GM18867 (cell line): ENCODE measurements at regions not wholly inside any gene's neighbourhood (a gene's known extent, or its start where the extent isn't known, plus 50 kb on each side); places are given as distances from the start of the nearest gene placed in this dataset.

Experiments
- ATAC-seq: cut with Tn5 transposase; IDR thresholded peaks from one replicate; pipeline ENCODE4 v1.9.1; 2021; ENCODE audit warnings: mild to moderate bottlenecking, moderate library complexity; ENCODE audit not compliant: unreplicated experiment

- ATAC-seq: no peak
Observed at GRCh38 chr7:11895337-11895736, 63.3 kb upstream of the THSD7A start.

DNA sequence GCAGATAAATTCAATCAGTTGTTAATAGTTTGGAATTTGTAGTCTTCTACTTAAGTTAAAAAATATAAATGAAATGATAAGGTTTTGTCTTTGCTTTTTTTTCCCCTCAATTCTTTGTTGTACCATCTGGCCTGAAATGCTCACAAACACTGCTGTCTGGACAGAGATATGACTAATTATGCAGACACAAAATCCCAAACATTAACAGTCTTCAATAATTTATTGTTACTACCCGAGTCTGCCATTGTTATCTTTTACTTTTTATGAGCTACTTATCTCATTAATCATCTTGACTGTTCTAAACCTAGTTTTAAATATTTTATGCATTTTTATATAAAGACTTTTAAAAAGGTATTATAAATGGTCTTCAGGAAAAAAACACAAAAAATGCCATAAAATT is 64.7 kb upstream of the THSD7A start:
- no peak for ATAC-seq

GRCh38 chr7:11899247-11899646 is 67.2 kb upstream of the THSD7A start:
- no peak for ATAC-seq

GRCh38 chr7:11910253-11910652 is 78.3 kb upstream of the THSD7A start:
- no peak for ATAC-seq

- no peak for ATAC-seq
Observed at GRCh38 chr7:11911900-11912299, 79.9 kb upstream of the THSD7A start.

DNA sequence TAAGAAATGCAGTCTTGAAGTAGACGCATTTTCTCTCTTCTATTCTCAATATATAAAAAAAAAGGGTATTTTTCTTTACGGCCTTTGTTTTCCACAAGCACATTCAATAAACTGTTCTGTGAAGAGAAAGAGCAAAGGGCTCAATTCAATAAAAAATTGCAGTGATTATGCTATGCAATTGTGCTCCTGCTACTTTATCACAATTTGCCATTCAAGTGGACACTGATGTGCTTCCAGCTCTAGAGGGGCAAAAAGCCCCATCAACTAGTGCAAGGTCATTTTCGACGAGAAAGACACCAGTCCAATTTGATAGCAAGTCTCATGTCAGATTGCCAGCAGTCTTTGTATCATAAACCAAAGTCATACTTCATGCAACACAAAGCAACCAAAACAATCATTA is 82.6 kb upstream of the THSD7A start:
- no peak for ATAC-seq

DNA sequence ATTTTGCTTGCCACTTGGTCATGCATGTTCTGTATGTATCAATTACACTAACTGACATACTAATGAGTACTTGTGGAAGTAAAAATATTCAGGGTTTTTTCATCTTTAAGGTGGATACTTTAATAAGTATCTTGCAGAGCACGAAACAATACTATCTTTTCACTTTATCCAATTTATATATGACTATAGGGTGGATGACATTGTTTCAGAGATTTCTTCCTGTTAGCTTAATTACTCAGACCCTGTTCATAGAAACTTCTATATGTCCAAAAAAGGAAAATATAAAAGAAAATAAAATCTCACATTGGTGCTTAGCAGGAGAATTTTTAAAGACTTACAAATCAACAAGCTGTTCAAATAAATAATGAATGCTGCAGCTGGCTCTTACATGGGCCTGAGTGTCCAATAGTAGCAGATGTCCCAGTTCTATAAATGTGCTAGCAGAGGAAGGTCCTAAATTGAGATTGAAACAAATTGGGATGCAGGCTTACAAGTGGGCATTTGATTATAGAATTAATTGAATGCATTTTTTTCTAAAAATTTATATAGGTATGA is 91.5 kb upstream of the THSD7A start:
- ATAC-seq: no peak

- ATAC-seq: no peak
Observed at GRCh38 chr7:11931307-11931706, 99.3 kb upstream of the THSD7A start.

DNA sequence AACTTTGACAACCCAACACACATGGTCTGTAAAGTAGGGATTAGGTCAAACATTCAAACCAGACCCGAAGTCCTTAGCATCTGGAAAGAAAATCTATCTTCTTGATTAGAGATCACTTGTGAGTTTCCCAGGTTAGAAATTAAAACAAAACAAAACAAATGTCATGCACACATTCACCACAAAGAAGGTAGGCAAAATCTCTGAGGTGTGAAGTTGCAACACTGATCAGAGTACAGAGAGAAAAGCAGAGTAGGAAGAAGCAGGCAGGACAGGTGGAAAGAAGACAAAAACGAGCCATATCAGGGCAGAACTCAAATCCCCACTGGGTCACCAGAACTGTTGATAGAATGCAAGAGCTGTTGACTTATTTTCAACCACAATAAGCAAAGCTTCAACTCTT is 102.8 kb upstream of the THSD7A start:
- ATAC-seq: no peak

DNA sequence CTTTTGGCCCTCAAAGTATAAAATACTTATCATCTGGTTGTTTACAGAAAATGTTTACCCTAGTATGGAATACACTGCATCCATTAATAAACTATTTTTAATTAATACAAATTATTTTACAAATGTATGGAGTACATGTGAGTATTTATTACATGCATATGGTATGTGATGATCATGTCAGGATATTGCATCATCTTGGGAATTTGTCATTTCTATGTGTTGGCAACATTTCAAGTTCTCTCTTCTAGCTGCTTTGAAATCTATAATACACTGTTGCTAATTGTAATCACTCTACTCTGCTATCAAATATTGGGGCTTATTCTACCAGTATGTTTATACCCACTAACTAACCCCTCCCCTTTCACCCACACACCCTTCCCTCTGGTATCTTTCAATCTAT is 103.9 kb upstream of the THSD7A start:
- no peak for ATAC-seq

GRCh38 chr7:11946794-11947193 is 114.8 kb upstream of the THSD7A start:
- ATAC-seq: no peak

DNA sequence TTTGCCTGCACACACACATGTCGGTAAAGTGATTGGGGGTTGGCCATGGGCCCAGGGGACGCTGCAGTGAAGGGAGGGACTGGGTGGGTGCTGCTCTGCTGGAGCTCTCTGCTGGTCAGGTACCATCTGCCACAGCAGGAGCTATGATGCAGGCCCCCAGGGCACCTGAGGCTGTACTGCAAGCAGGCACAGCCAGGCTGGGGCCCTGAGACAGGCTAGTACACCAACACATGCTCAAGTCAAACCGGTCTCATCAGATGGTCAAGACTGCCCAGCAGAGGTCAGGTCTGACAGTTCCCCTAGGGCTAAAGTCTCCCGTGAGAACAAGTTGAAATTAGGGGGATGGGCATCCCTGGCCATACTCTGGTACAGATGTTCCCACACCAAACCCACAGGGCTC is 118.3 kb upstream of the THSD7A start:
- ATAC-seq: no peak

DNA sequence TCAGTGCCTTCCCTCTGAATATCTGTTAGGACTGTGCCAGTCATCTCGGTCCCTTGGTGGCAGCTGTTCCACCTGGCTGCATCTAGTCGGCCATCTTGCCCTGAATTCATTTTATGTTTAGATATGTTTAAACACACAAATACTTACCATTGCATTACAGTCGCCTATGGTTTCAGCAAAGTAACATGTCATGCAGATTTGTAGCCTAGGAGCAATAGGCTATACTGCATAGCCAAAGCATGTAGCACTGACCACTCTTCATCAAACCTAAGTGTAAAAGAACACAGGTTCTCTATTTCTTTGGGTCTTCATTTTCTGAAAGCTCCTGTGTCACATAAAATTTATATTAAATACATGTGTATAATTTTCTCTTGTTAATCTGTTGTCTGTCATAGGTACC is 118.9 kb upstream of the THSD7A start:
- no peak for ATAC-seq

DNA sequence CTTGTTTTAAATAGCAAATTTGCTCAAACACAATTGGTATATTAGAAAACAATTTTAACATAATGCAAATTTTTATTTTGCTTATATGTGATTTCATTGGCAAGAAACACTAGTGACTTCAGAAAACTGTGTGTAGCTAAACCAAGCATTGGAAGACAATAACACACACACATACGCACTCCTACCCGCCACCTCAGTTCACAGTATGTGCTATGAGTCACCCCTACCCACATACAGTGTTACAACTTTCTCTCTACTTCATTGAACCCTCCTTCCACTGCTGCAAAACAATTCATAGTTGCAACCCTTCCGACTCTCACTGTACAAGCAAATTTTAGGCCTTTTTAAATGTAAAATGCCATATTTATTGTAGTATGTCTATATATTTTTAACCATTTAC is 119.9 kb upstream of the THSD7A start:
- ATAC-seq: no peak

- no peak for ATAC-seq
Observed at GRCh38 chr7:11952972-11953371, 121.0 kb upstream of the THSD7A start.

GRCh38 chr7:11956991-11957390 is 125.0 kb upstream of the THSD7A start:
- no peak for ATAC-seq

- ATAC-seq: no peak
Observed at GRCh38 chr7:11957956-11958355, 126.0 kb upstream of the THSD7A start.

- ATAC-seq: no peak
Observed at GRCh38 chr7:11959121-11959520, 127.1 kb upstream of the THSD7A start.

DNA sequence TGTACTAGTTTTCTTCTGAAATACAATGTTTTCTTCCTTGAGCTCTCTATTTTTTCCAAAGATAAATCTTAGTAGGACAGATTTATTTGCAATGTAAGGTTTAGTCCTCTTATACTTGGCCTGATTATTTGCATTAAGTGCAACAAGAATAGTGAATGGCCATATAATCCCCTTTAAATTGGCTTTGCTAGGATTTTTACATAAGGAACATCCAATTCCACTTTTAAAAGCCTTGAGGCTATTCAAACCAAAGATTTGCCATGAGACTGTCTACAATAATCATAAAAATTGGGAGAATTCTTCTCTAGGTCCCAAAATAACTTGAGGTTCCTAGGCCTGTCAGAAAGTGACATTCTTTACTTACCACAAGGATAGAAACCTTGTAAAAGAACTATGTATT is 128.6 kb upstream of the THSD7A start:
- no peak for ATAC-seq

GRCh38 chr7:11969643-11970042 is 137.6 kb upstream of the THSD7A start:
- no peak for ATAC-seq

DNA sequence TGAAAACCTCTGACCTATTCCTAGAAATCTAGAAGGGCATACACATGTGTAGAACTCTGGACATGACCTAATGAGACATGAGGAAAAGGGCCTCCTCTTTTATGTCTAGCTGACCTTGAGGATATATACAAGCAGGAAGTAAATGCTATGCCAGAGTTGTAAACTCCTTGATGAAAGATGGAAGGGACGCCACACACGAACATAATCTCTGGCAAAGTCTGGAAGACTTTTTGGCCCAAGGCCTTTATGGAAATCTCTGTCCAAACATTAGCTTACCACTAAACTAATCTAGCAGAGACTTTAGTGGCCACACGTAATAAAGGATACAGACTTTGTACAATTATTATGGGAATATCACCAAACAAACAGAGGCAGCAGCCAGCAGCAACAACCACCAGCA is 138.1 kb upstream of the THSD7A start:
- no peak for ATAC-seq

- ATAC-seq: no peak
Observed at GRCh38 chr7:11985376-11985775, 153.4 kb upstream of the THSD7A start.

DNA sequence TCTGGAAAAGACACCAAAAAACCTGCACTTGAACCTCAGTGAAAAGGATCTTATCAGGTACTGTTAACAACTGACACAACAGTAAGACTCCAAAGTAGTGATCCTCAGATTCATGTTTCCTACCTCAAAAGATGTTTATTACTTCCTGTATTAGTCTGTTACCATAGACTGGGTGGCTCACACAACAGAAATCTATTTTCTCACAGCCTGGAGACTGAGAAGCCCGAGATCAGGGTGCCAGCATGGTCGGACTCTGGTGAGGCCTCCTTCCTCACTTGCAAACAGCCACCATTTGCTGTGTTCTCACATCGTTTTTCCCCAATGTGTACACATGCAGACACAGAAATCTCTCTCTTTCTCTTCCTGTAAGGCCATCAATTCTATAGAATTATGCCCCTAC is 154.0 kb upstream of the THSD7A start:
- no peak for ATAC-seq

GRCh38 chr7:11988186-11988585 is 156.2 kb upstream of the THSD7A start:
- no peak for ATAC-seq
